ENCODE measurements at regions not wholly inside any gene's neighbourhood (a gene's known extent, or its start where the extent isn't known, plus 50 kb on each side); places are given as distances from the start of the nearest gene placed in this dataset.

DNA sequence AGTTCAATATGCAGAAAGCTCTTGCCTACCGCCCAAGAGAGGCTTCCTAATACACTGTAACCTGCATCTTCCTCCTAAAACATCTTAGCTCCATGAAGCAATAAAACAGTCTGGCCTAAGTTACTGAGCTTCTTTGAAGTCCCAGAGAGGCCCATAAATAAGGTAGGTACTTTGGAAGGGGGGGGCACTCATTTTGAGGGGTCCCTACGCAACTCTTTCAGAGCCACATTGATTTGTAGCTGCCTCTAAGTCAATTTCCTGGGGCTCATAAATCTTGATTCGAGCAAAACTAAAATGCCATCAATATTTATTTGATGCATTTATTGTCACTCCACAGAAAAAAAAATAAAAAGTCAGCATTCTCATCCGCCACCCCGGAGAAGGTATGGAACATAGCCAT is 60.4 kb upstream of the SIX2 start:
- no TSS peak for BruUV-seq (replicated peaks)
- Histone ChIP-seq H3K9me3 (ENCODE audit: low read depth, low read length, poor library complexity, severe bottlenecking) (no peaks in the 10 kb centered on the region), H3K36me3 (ENCODE audit: insufficient read depth, low read length, poor library complexity, severe bottlenecking) (no peaks in the 10 kb centered on the region), H3K4me3 (ENCODE audit: low read depth, low read length, poor library complexity, severe bottlenecking) (no peak overlapping the region), H3K27ac (ENCODE audit: low read depth, low read length, poor library complexity, severe bottlenecking) (no peak overlapping the region), H3K4me1 (ENCODE audit: insufficient read depth, low read length, poor library complexity, severe bottlenecking) (peaks cover 20% of the 10 kb centered on the region), H3K27me3 (replicated peaks; ENCODE audit: insufficient read depth, low read depth, low read length, poor library complexity) (peaks cover 20% of the 10 kb centered on the region)
- ChIA-PET POLR2A (ENCODE audit: low non-redundant PET) (no interaction called here), CTCF (no interaction called here)
- TF ChIP-seq EZH2 (IDR thresholded peaks at IDR 0.05; ENCODE audit: borderline replicate concordance, low read depth, low read length, poor library complexity, severe bottlenecking): no peak
- TF ChIP-seq, protein P1, sequence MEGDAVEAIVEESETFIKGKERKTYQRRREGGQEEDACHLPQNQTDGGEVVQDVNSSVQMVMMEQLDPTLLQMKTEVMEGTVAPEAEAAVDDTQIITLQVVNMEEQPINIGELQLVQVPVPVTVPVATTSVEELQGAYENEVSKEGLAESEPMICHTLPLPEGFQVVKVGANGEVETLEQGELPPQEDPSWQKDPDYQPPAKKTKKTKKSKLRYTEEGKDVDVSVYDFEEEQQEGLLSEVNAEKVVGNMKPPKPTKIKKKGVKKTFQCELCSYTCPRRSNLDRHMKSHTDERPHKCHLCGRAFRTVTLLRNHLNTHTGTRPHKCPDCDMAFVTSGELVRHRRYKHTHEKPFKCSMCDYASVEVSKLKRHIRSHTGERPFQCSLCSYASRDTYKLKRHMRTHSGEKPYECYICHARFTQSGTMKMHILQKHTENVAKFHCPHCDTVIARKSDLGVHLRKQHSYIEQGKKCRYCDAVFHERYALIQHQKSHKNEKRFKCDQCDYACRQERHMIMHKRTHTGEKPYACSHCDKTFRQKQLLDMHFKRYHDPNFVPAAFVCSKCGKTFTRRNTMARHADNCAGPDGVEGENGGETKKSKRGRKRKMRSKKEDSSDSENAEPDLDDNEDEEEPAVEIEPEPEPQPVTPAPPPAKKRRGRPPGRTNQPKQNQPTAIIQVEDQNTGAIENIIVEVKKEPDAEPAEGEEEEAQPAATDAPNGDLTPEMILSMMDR (conservative IDR thresholded peaks at IDR 0.05; ENCODE audit: low read depth, low read length): no peak
- DNase-seq (ENCODE audit: low spot score): no peak
- intact Hi-C loops (cut with micrococcal nuclease; ENCODE audit: unreplicated experiment): no loop called here

DNA sequence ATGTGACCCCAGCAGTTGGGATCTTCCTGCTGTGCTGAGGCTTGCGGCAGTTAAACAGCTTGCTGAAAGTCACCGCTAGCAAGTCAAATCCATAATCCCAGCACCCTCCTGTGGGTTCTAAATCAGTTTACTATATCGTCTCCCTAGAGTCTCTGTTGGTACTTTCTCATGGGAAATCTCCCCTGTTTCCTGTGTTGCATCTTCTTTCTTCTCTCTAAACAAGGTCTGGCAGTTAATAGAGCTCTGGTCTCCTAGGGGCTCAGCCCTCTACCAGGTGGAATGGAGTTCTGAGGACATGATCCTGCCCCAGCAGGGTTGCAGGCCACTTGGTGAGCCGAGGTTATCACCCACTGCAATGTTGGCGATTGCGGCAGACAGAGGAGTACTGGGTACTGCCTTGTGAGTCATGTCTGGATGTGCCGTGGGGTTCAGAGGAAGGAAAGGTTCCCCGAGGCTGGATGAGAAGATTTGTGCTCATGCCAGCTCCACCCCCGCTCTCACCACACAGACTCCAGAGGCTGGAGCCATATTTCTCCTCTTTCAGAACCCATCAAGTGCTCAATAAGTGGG is 59.4 kb upstream of the SIX2 start:
- BruUV-seq (replicated peaks): no TSS peak
- peak; percentile 42 for DNase-seq (ENCODE audit: low spot score)

DNA sequence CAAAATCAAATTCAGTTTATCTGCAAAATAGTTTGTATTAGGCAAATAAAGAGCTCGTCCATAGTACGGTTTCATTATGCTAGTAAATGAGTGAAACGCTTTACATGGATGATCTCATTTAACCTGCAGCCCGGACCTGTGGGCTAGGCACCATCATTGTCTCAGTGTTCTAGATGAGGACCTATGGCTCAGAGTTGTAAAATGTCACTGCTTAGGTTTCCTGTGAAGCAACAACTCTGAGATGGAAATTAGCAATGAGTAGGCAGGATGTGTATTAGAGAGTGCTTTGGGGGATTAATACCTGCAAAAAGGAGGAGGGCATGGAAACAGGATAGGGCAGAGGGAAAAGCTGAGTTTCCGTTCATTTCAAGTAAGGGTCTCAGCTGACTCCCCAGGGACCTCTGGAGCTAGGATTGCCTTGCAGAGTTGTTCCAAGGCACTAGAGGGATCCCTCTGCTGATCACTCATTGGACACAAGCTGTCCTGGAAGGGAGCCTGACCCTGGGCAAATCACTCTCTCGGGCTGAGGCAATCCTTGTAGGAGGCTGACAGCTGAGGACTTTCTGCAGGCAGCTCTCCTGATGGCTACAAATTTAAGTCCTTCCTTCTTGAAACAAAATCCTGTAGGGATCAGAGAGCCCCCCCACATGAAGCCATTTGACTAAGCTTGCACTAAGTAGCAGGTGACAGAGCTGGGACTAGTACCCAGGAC is 58.8 kb upstream of the SIX2 start:
- ChIA-PET CTCF (no interaction called here), POLR2A (ENCODE audit: low non-redundant PET) (no interaction called here)
- TF ChIP-seq, protein P1 (conservative IDR thresholded peaks at IDR 0.05; ENCODE audit: low read depth, low read length): no peak
- no peak for TF ChIP-seq EZH2 (IDR thresholded peaks at IDR 0.05; ENCODE audit: borderline replicate concordance, low read depth, low read length, poor library complexity, severe bottlenecking)
- Histone ChIP-seq H3K27me3 (replicated peaks; ENCODE audit: insufficient read depth, low read depth, low read length, poor library complexity) (peaks cover 15% of the 10 kb centered on the region), H3K27ac (ENCODE audit: low read depth, low read length, poor library complexity, severe bottlenecking) (no peak overlapping the region), H3K4me3 (ENCODE audit: low read depth, low read length, poor library complexity, severe bottlenecking) (no peak overlapping the region), H3K4me1 (ENCODE audit: insufficient read depth, low read length, poor library complexity, severe bottlenecking) (peaks cover 20% of the 10 kb centered on the region), H3K36me3 (ENCODE audit: insufficient read depth, low read length, poor library complexity, severe bottlenecking) (no peaks in the 10 kb centered on the region), H3K9me3 (ENCODE audit: low read depth, low read length, poor library complexity, severe bottlenecking) (no peaks in the 10 kb centered on the region)
- DNase-seq (ENCODE audit: low spot score): peak; percentile 20
- no TSS peak for BruUV-seq (replicated peaks)
- intact Hi-C loops (cut with micrococcal nuclease; ENCODE audit: unreplicated experiment): no loop called here

More for the DNA sequence above, 59.4 kb upstream of the SIX2 start:
- H3K4me1 ChIP-seq (ENCODE audit: insufficient read depth, low read length, poor library complexity, severe bottlenecking): peaks cover 20% of the 10 kb centered on the region
- H3K27me3 ChIP-seq (replicated peaks; ENCODE audit: insufficient read depth, low read depth, low read length, poor library complexity): peaks cover 18% of the 10 kb centered on the region
- TF ChIP-seq EZH2 (IDR thresholded peaks at IDR 0.05; ENCODE audit: borderline replicate concordance, low read depth, low read length, poor library complexity, severe bottlenecking): no peak
- TF ChIP-seq, protein P1 (conservative IDR thresholded peaks at IDR 0.05; ENCODE audit: low read depth, low read length): no peak
- no peaks in the 10 kb centered on the region for H3K9me3 ChIP-seq (ENCODE audit: low read depth, low read length, poor library complexity, severe bottlenecking)
- no peaks in the 10 kb centered on the region for H3K36me3 ChIP-seq (ENCODE audit: insufficient read depth, low read length, poor library complexity, severe bottlenecking)
- CTCF ChIA-PET: no interaction called here
- no peak overlapping the region for H3K27ac ChIP-seq (ENCODE audit: low read depth, low read length, poor library complexity, severe bottlenecking)
- intact Hi-C loops (cut with micrococcal nuclease; ENCODE audit: unreplicated experiment): no loop called here
- POLR2A ChIA-PET (ENCODE audit: low non-redundant PET): no interaction called here
- H3K4me3 ChIP-seq (ENCODE audit: low read depth, low read length, poor library complexity, severe bottlenecking): no peak overlapping the region

Measured in A673 (cell line).